Keratinocyte (primary cell): ENCODE measurements at regions not wholly inside any gene's neighbourhood (a gene's known extent, or its start where the extent isn't known, plus 50 kb on each side); places are given as distances from the start of the nearest gene placed in this dataset.

Experiments used
- DNase-seq: peaks from one replicate; pipeline ENCODE4 v3.0.0-alpha.2; 2011; ENCODE audit warnings: low read depth, missing footprints, low spot score
- FAIRE-seq: peaks from 2 replicates; lab custom pipeline; 2011; peaks lifted over from hg19 to GRCh38; lab: Jason Lieb, UNC
- H2AFZ ChIP-seq: 2 replicates; pipeline ENCODE4 v1.6.0; 2012; ENCODE audit warnings: low read length, control low read depth, inconsistent platforms; ENCODE audit not compliant: control insufficient read depth
- H3K27ac ChIP-seq: 2 replicates; pipeline ENCODE4 v1.5.1; 2011; ENCODE audit warnings: low read length; ENCODE audit not compliant: control insufficient read depth, insufficient read depth
- H3K27me3 ChIP-seq: 3 replicates; pipeline ENCODE4 v1.6.0; 2011; ENCODE audit warnings: low read length; ENCODE audit not compliant: control insufficient read depth, insufficient read depth; ENCODE audit errors: extremely low read depth
- H3K36me3 ChIP-seq, 2 experiments: 2 replicates in 1 of 2; 3 replicates in 1 of 2; pipeline ENCODE4 v1.5.1; 2011; ENCODE audit warnings: low read length in 2 of 2, mild to moderate bottlenecking in 1 of 2; ENCODE audit not compliant: control insufficient read depth in 2 of 2, insufficient read depth in 2 of 2; ENCODE audit errors: extremely low read depth in 1 of 2
- H3K4me1 ChIP-seq: 3 replicates; pipeline ENCODE4 v1.5.1; 2011; ENCODE audit warnings: low read length; ENCODE audit not compliant: control insufficient read depth, insufficient read depth; ENCODE audit errors: extremely low read depth
- H3K4me2 ChIP-seq: 3 replicates; pipeline ENCODE4 v1.6.0; 2011; ENCODE audit warnings: low read depth, low read length; ENCODE audit not compliant: control insufficient read depth, insufficient read depth; ENCODE audit errors: extremely low read depth
- H3K4me3 ChIP-seq, 3 experiments: fragments of 200-600 bp in 1 of 3; sonication (generic) in 1 of 3; 2 replicates in 2 of 3; 3 replicates in 1 of 3; pipeline ENCODE4 v1.5.1; 2011 to 2016; ENCODE audit warnings: low read length in 3 of 3, mild to moderate bottlenecking in 3 of 3, control low read depth in 2 of 3, inconsistent platforms in 1 of 3, low read depth in 1 of 3, mixed read lengths in 1 of 3, mixed run types in 1 of 3, moderate library complexity in 1 of 3; ENCODE audit not compliant: control insufficient read depth in 2 of 3, insufficient read depth in 2 of 3; ENCODE audit errors: extremely low read depth in 1 of 3
- H3K79me2 ChIP-seq: 2 replicates; pipeline ENCODE4 v1.6.0; 2012; ENCODE audit warnings: low read length; ENCODE audit not compliant: control insufficient read depth, insufficient read depth
- H3K9ac ChIP-seq: 3 replicates; pipeline ENCODE4 v1.6.0; 2011; ENCODE audit warnings: low read length; ENCODE audit not compliant: control insufficient read depth, insufficient read depth; ENCODE audit errors: extremely low read depth
- H3K9me1 ChIP-seq: 3 replicates; pipeline ENCODE4 v1.6.0; 2011; ENCODE audit warnings: low read length; ENCODE audit not compliant: control insufficient read depth, insufficient read depth; ENCODE audit errors: extremely low read depth
- H3K9me3 ChIP-seq: 2 replicates; pipeline ENCODE4 v1.5.1; 2012; ENCODE audit warnings: low read depth, low read length; ENCODE audit not compliant: control insufficient read depth
- H4K20me1 ChIP-seq: 3 replicates; pipeline ENCODE4 v1.6.0; 2011; ENCODE audit warnings: low read length; ENCODE audit not compliant: control insufficient read depth, insufficient read depth; ENCODE audit errors: extremely low read depth
- CTCF ChIP-seq, 3 experiments: IDR thresholded peaks in 1 of 3; conservative IDR thresholded peaks in 1 of 3; optimal IDR thresholded peaks in 1 of 3; 2 replicates in 2 of 3; 3 replicates in 1 of 3; pipeline versions ENCODE3 to v1.5.1; 2011; ENCODE audit warnings: low read length in 3 of 3, mild to moderate bottlenecking in 3 of 3, moderate library complexity in 2 of 3, control low read depth in 1 of 3, inconsistent platforms in 1 of 3; ENCODE audit not compliant: insufficient read depth in 2 of 3; ENCODE audit errors: extremely low read depth in 1 of 3
- EZH2 ChIP-seq: IDR thresholded peaks from one replicate; pipeline ENCODE4 v1.6.1; 2012; ENCODE audit warnings: inconsistent platforms, mild to moderate bottlenecking, low read length, moderate library complexity
- dilution Hi-C: fragments of 300-500 bp; cut with MboI; formaldehyde crosslinking; loops from one replicate; pipeline ENCODE4 v1.7.0; 2020; ENCODE audit warnings: low sequenced_read_pairs; ENCODE audit not compliant: extremely low pct_ligation_motif_present

- Histone ChIP-seq H2AFZ (no peak overlapping the region), H3K4me3 (no peak overlapping the region), H4K20me1 (no peaks in the 10 kb centered on the region), H3K9me1 (no peaks in the 10 kb centered on the region), H3K27ac (no peak overlapping the region), H3K4me2 (no peak overlapping the region), H3K36me3 (no peaks in the 10 kb centered on the region), H3K4me1 (peaks cover 19% of the 10 kb centered on the region), H3K9ac (no peak overlapping the region), H3K79me2 (no peaks in the 10 kb centered on the region), H3K9me3 (no peaks in the 10 kb centered on the region), H3K27me3 (no peaks in the 10 kb centered on the region)
- no peak for TF ChIP-seq EZH2
- TF ChIP-seq CTCF (optimal IDR thresholded peaks at IDR 0.05 in 1 of 3, IDR thresholded peaks at IDR 0.05 in 1 of 3, conservative IDR thresholded peaks at IDR 0.05 in 1 of 3; ENCODE audit: extremely low read depth in 1 of 3, insufficient read depth in 2 of 3, low read length in 3 of 3), result no peak
- dilution Hi-C loops, result no loop called here
- no peak for FAIRE-seq
- DNase-seq, result no peak
These were observed 627.6 kb upstream of the TBL1XR1 start for GRCh38 chr3:177824841-177825240.

- Histone ChIP-seq H4K20me1 (no peaks in the 10 kb centered on the region), H3K9me3 (no peaks in the 10 kb centered on the region), H3K4me2 (no peak overlapping the region), H3K36me3 (no peaks in the 10 kb centered on the region), H3K79me2 (no peaks in the 10 kb centered on the region), H3K27ac (no peak overlapping the region), H3K4me1 (peaks cover 29% of the 10 kb centered on the region), H2AFZ (no peak overlapping the region), H3K9me1 (no peaks in the 10 kb centered on the region), H3K9ac (no peak overlapping the region), H3K4me3 (no peak overlapping the region), H3K27me3 (no peaks in the 10 kb centered on the region)
- DNase-seq (no peak), FAIRE-seq (no peak)
- dilution Hi-C loops, result no loop called here
- TF ChIP-seq EZH2, result no peak
- no peak for TF ChIP-seq CTCF (optimal IDR thresholded peaks at IDR 0.05 in 1 of 3, IDR thresholded peaks at IDR 0.05 in 1 of 3, conservative IDR thresholded peaks at IDR 0.05 in 1 of 3; ENCODE audit: extremely low read depth in 1 of 3, insufficient read depth in 2 of 3, low read length in 3 of 3)
These were observed 629.0 kb upstream of the TBL1XR1 start for GRCh38 chr3:177826253-177826652.
